GM11168 (cell line): ENCODE measurements at regions not wholly inside any gene's neighbourhood (a gene's known extent, or its start where the extent isn't known, plus 50 kb on each side); places are given as distances from the start of the nearest gene placed in this dataset.
"Not testable (repeated sequence)": the region's sequence is repeated elsewhere in the genome, so short reads cannot be mapped to it uniquely, and the experiment has no call there.

Experiments
- in situ Hi-C: fragments of 300-500 bp; cut with MboI; formaldehyde crosslinking; loops from one replicate; pipeline ENCODE4 v1.12.0; 2022; ENCODE audit warnings: low sequenced_read_pairs; ENCODE audit not compliant: unreplicated experiment

- in situ Hi-C loops: no loop called here
These were observed 2365.5 kb downstream of the PCDH7 start for GRCh38 chr4:33085709-33086108.

GRCh38 chr4:33086331-33086925, 2366.3 kb downstream of the PCDH7 start:
- in situ Hi-C loops: no loop called here

- in situ Hi-C loops: no loop called here
These were observed 2368.5 kb downstream of the PCDH7 start for GRCh38 chr4:33088713-33089112.

- in situ Hi-C loops: no loop called here
These were observed 2370.7 kb downstream of the PCDH7 start for GRCh38 chr4:33090910-33091309.

- in situ Hi-C loops: no loop called here
These were observed 2371.8 kb downstream of the PCDH7 start for GRCh38 chr4:33091961-33092360.

GRCh38 chr4:33104273-33104672, 2384.1 kb downstream of the PCDH7 start:
- in situ Hi-C loops: no loop called here

- in situ Hi-C loops: no loop called here
These were observed 2387.6 kb downstream of the PCDH7 start for GRCh38 chr4:33107814-33108213.

GRCh38 chr4:33111117-33111516, 2390.9 kb downstream of the PCDH7 start:
- in situ Hi-C loops: no loop called here

GRCh38 chr4:33116871-33117270, 2396.7 kb downstream of the PCDH7 start:
- in situ Hi-C loops: no loop called here

GRCh38 chr4:33126002-33126401, 2405.8 kb downstream of the PCDH7 start:
- in situ Hi-C loops: no loop called here

- in situ Hi-C loops: not testable (repeated sequence)
These were observed 2410.5 kb downstream of the PCDH7 start for GRCh38 chr4:33130662-33131061.

- in situ Hi-C loops: no loop called here
These were observed 2413.6 kb downstream of the PCDH7 start for GRCh38 chr4:33133723-33134122.

GRCh38 chr4:33134366-33134765, 2414.2 kb downstream of the PCDH7 start:
- in situ Hi-C loops: no loop called here

GRCh38 chr4:33149658-33150524, 2429.7 kb downstream of the PCDH7 start:
- in situ Hi-C loops: no loop called here

- in situ Hi-C loops: no loop called here
These were observed 2430.3 kb downstream of the PCDH7 start for GRCh38 chr4:33150525-33150910.

- in situ Hi-C loops: no loop called here
These were observed 2440.0 kb downstream of the PCDH7 start for GRCh38 chr4:33160126-33160525.

GRCh38 chr4:33161202-33161601, 2441.0 kb downstream of the PCDH7 start:
- in situ Hi-C loops: no loop called here

GRCh38 chr4:33162122-33162521, 2442.0 kb downstream of the PCDH7 start:
- in situ Hi-C loops: no loop called here

- in situ Hi-C loops: no loop called here
These were observed 2451.8 kb downstream of the PCDH7 start for GRCh38 chr4:33171873-33172525.

- in situ Hi-C loops: no loop called here
These were observed 2456.4 kb downstream of the PCDH7 start for GRCh38 chr4:33176566-33176965.

- in situ Hi-C loops: no loop called here
These were observed 2464.6 kb downstream of the PCDH7 start for GRCh38 chr4:33184657-33185290.
